NCI-H2171 treated with DMSO at 0.1 percent for 48 hours (cell line): ENCODE measurements at regions not wholly inside any gene's neighbourhood (a gene's known extent, or its start where the extent isn't known, plus 50 kb on each side); places are given as distances from the start of the nearest gene placed in this dataset.
A peak's percentile ranks its signal among the peaks of the same experiment; 100 is the strongest.
"Not testable (repeated sequence)": the region's sequence is repeated elsewhere in the genome, so short reads cannot be mapped to it uniquely, and the experiment has no call there.

Experiments
- DNase-seq: peaks from one replicate; lab custom pipeline; 2025; lab: John Stamatoyannopoulos, UW

- DNase-seq: no peak
Measured at GRCh38 chr5:1748271-1748670, 51.4 kb downstream of the MRPL36 start.

GRCh38 chr5:1747803-1748085 lies 51.9 kb downstream of the MRPL36 start:
- no peak for DNase-seq

- no peak for DNase-seq
Measured at GRCh38 chr5:1747079-1747802, 52.4 kb downstream of the MRPL36 start.

GRCh38 chr5:1746371-1747078 lies 53.1 kb downstream of the MRPL36 start:
- no peak for DNase-seq

- DNase-seq: no peak
Measured at GRCh38 chr5:1745796-1746370, 53.8 kb downstream of the MRPL36 start.

GRCh38 chr5:1745123-1745795 lies 54.4 kb downstream of the MRPL36 start:
- DNase-seq: peak; percentile 23

- DNase-seq: no peak
Measured at GRCh38 chr5:1744393-1745122, 55.1 kb downstream of the MRPL36 start.

- no peak for DNase-seq
Measured at GRCh38 chr5:1743769-1744085, 55.9 kb downstream of the MRPL36 start.

- no peak for DNase-seq
Measured at GRCh38 chr5:1743061-1743768, 56.4 kb downstream of the MRPL36 start.

- no peak for DNase-seq
Measured at GRCh38 chr5:1737790-1738405, 61.7 kb downstream of the MRPL36 start.

GRCh38 chr5:1736889-1737711 lies 62.5 kb downstream of the MRPL36 start:
- no peak for DNase-seq

GRCh38 chr5:1736065-1736464 lies 63.6 kb downstream of the MRPL36 start:
- no peak for DNase-seq

GRCh38 chr5:1735320-1735970 lies 64.2 kb downstream of the MRPL36 start:
- no peak for DNase-seq

GRCh38 chr5:1734908-1735289 lies 64.7 kb downstream of the MRPL36 start:
- no peak for DNase-seq

- no peak for DNase-seq
Measured at GRCh38 chr5:1734271-1734907, 65.2 kb downstream of the MRPL36 start.

- no peak for DNase-seq
Measured at GRCh38 chr5:1733369-1733768, 66.3 kb downstream of the MRPL36 start.

- DNase-seq: no peak
Measured at GRCh38 chr5:1732945-1733344, 66.7 kb downstream of the MRPL36 start.

GRCh38 chr5:1732238-1732941 lies 67.2 kb downstream of the MRPL36 start:
- DNase-seq: no peak

GRCh38 chr5:1731855-1732237 lies 67.8 kb downstream of the MRPL36 start:
- not testable (repeated sequence) for DNase-seq
